Lung (tissue), 11 donors: ENCODE measurements at regions not wholly inside any gene's neighbourhood (a gene's known extent, or its start where the extent isn't known, plus 50 kb on each side); places are given as distances from the start of the nearest gene placed in this dataset.
"Not testable (repeated sequence)": the region's sequence is repeated elsewhere in the genome, so short reads cannot be mapped to it uniquely, and the experiment has no call there.

Source experiments
- ATAC-seq: fragments of 200-7000 bp; cut with Tn5 transposase; one replicate; pipeline ENCODE4 v1.9.1; 2020; ENCODE audit warnings: moderate number of reproducible peaks; ENCODE audit not compliant: insufficient read depth, low FRiP score
- DNase-seq, 3 donors: peaks; one replicate each; pipeline ENCODE4 v3.0.0-alpha.2; 2013 to 2017
- H3K27ac ChIP-seq, 2 donors: one replicate each; pipeline ENCODE4 v1.5.1; 2013; ENCODE audit warnings: mild to moderate bottlenecking in 2 of 2, moderate library complexity in 2 of 2, control low read depth in 1 of 2, inconsistent platforms in 1 of 2, low read depth in 1 of 2, low read length in 1 of 2
- H3K27me3 ChIP-seq, 3 donors: one replicate each; pipeline ENCODE4 v1.5.1; 2013; ENCODE audit warnings: low read length in 2 of 3; ENCODE audit not compliant: control insufficient read depth in 3 of 3, insufficient read depth in 3 of 3
- H3K36me3 ChIP-seq, 4 donors: one replicate each; pipeline ENCODE4 v1.5.1; 2013; ENCODE audit warnings: low read length in 4 of 4, mild to moderate bottlenecking in 1 of 4, moderate library complexity in 1 of 4; ENCODE audit not compliant: control insufficient read depth in 4 of 4, insufficient read depth in 4 of 4
- H3K4me1 ChIP-seq, 5 donors: one replicate each; pipeline ENCODE4 v1.5.1; 2013; ENCODE audit warnings: low read length in 5 of 5, mild to moderate bottlenecking in 2 of 5, moderate library complexity in 1 of 5; ENCODE audit not compliant: control insufficient read depth in 5 of 5, insufficient read depth in 5 of 5
- H3K4me3 ChIP-seq: one replicate; pipeline ENCODE4 v1.5.1; 2013; ENCODE audit warnings: mild to moderate bottlenecking, control low read depth, moderate library complexity
- H3K9ac ChIP-seq, 2 donors: one replicate each; pipeline ENCODE4 v1.5.1; 2013; ENCODE audit warnings: low read length in 2 of 2, control low read depth in 1 of 2; ENCODE audit not compliant: insufficient read depth in 1 of 2
- H3K9me3 ChIP-seq, 4 donors: one replicate each; pipeline ENCODE4 v1.5.1; 2013; ENCODE audit warnings: low read length in 3 of 4, mild to moderate bottlenecking in 1 of 4, moderate library complexity in 1 of 4; ENCODE audit not compliant: control insufficient read depth in 4 of 4, insufficient read depth in 3 of 4
- CTCF ChIP-seq: IDR thresholded peaks from 2 replicates; pipeline ENCODE4 v1.5.1; 2012; ENCODE audit warnings: mild to moderate bottlenecking; ENCODE audit errors: control extremely low read depth, extremely low read depth
- WGBS, 2 donors: extraction: QIAGEN DNeasy Blood & Tissue Kit; methylation state at CpG; one replicate each; pipeline ENCODE4 v1.1.7; 2013; 5-methylcytosine and 5-hydroxymethylcytosine counted together
- donor health status: control.
- donor health status: control.
- donor health status: Bipolar disorder and iron deficiency.
- donor health status: healthy.
- donor health status: DM: yes; HTN: yes; CAD: no.

DNA sequence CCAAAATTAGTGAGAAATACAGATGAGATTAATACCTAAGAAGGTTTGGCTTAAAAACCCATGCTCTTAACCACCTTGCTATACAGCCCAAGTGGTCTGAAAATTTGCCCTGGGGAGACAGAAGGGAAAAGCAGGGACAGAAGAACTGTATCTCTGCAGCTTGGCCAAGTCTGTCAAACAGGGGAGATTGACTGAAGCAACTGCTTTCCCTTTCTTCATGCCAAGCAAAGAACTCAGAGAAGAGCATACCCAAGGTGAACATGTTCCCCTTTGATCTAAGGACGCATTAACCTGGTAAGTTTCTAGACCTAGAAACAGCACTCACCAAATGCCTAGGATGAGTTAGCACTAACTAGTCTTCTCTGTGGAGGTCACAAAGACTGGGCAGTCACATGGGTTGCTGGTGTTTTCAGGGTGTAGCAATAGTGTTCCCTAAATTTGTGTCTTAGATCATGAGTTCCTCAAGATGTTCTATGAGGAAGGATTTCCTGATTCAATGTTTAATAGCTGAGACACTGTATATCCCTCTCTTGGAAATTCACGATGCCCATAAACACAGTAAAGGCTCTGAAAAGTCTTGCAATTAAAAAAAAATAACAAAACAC, 75.6 kb upstream of the GRAMD1B start:
- Histone ChIP-seq H3K27me3 (peaks cover 3 to 26% (median 25%) of the 10 kb centered on the region in 3 donors), H3K9ac (no peak overlapping the region), H3K27ac (no peak overlapping the region), H3K4me1 (peaks cover 0 to 20% (median 3%) of the 10 kb centered on the region in 5 donors), H3K36me3 (no peaks in the 10 kb centered on the region), H3K4me3 (no peak overlapping the region), H3K9me3 (no peaks in the 10 kb centered on the region)
- TF ChIP-seq CTCF, result no peak
- DNase-seq, result no peak
- no peak for ATAC-seq
- 82 to 92% methylated on average over 2 of the region's 2 CpGs for WGBS, 2 donors

- no peak for TF ChIP-seq CTCF
- DNase-seq (peak; percentile 93 to 96 (median 95)), ATAC-seq (no peak)
- Histone ChIP-seq H3K4me1 (peaks cover 0 to 22% (median 0%) of the 10 kb centered on the region in 5 donors), H3K27me3 (no peaks in the 10 kb centered on the region), H3K9ac (no peak overlapping the region), H3K36me3 (no peaks in the 10 kb centered on the region), H3K4me3 (no peak overlapping the region), H3K27ac (no peak overlapping the region), H3K9me3 (no peaks in the 10 kb centered on the region)
- WGBS, 2 donors, result 64 to 77% methylated on average over 6 of the region's 6 CpGs
Observed at GRCh38 chr11:123351375-123351774, 78.7 kb upstream of the GRAMD1B start.

DNA sequence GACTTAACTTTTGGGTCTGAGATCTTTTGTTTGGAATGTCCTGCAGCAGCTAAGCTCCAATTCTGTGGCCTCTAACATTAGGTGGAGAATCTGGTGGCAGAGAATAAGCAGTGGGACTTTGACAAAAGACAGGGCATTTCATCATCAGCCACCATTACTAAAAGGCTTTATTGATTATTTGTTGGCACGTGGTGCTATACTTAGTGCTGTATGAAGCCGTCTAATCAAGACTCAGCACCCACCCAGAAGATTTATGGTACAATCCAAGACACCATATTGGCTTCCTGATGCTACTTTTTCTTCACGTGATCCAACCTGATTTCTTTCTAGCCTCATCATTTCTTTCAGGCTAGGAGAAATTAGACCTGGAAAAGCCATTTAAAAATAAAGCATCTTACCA, 80.7 kb upstream of the GRAMD1B start:
- Histone ChIP-seq H3K4me3 (no peak overlapping the region), H3K27ac (no peak overlapping the region), H3K27me3 (no peaks in the 10 kb centered on the region), H3K9me3 (no peaks in the 10 kb centered on the region), H3K36me3 (no peaks in the 10 kb centered on the region), H3K9ac (no peak overlapping the region), H3K4me1 (peaks cover 0 to 22% (median 0%) of the 10 kb centered on the region in 5 donors)
- 91 to 92% methylated on average over 3 of the region's 3 CpGs for WGBS, 2 donors
- ATAC-seq (no peak), DNase-seq (no peak)
- no peak for TF ChIP-seq CTCF

- Histone ChIP-seq H3K27ac (no peak overlapping the region), H3K4me1 (peaks cover 0 to 6% (median 0%) of the 10 kb centered on the region in 5 donors), H3K36me3 (no peaks in the 10 kb centered on the region), H3K4me3 (no peak overlapping the region), H3K27me3 (no peaks in the 10 kb centered on the region), H3K9ac (no peak overlapping the region), H3K9me3 (no peaks in the 10 kb centered on the region)
- 43 to 67% methylated on average over 2 of the region's 2 CpGs for WGBS, 2 donors
- ATAC-seq (no peak), DNase-seq (peak in 1 of 3 donors; percentile 28)
- no peak for TF ChIP-seq CTCF
Observed at GRCh38 chr11:123344790-123345357, 85.2 kb upstream of the GRAMD1B start.

GRCh38 chr11:123344188-123344587, 85.9 kb upstream of the GRAMD1B start:
- not testable (repeated sequence) for H3K4me1 ChIP-seq, H3K4me3 ChIP-seq, H3K9me3 ChIP-seq, H3K9ac ChIP-seq, ATAC-seq, H3K27me3 ChIP-seq, DNase-seq, H3K36me3 ChIP-seq, H3K27ac ChIP-seq
- 88 to 89% methylated on average over 2 of the region's 2 CpGs for WGBS, 2 donors
